ENCODE measurements at regions not wholly inside any gene's neighbourhood (a gene's known extent, or its start where the extent isn't known, plus 50 kb on each side); places are given as distances from the start of the nearest gene placed in this dataset.
"Not testable (repeated sequence)": the region's sequence is repeated elsewhere in the genome, so short reads cannot be mapped to it uniquely, and the experiment has no call there.

DNA sequence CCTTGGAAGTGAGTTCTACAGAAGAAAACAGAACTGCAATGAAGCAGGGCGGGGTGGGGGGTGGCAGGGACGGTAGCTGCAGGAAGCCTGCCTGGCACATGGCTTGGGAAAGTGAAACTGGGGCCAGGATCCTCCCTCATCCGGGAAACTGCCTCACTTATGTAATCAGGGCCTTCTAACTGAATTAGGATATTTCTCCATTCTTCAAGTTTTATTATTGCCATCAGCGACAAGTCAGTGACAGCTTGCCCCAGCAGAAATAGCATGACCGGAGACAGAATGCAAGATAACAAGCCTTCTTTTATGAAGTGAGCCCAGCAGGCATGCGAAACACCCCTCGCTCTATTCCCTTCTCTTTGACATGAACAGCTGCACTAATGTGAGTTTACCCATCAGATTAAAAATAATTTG is 77.5 kb upstream of the CACUL1 start:
- Histone ChIP-seq H2AFZ (ENCODE audit: low read length) (no peak overlapping the region), H3K79me2 (ENCODE audit: control insufficient read depth, insufficient read depth, low read length) (no peaks in the 10 kb centered on the region), H3K27ac (ENCODE audit: insufficient read depth, low read length) (no peak overlapping the region), H3K9ac (ENCODE audit: insufficient read depth, low read length) (no peak overlapping the region), H3K4me3 (replicated peaks in 1 of 4; ENCODE audit: control extremely low read depth in 1 of 4, insufficient read depth in 1 of 4, low read depth in 3 of 4, low read length in 4 of 4) (no peak overlapping the region), H3K4me2 (ENCODE audit: extremely low read depth, insufficient read depth, low read length) (no peak overlapping the region), H3K27me3 (ENCODE audit: control insufficient read depth, insufficient read depth, low read length) (no peaks in the 10 kb centered on the region), H3K36me3 (ENCODE audit: control insufficient read depth, insufficient read depth, low read length) (no peaks in the 10 kb centered on the region), H3K9me3 (ENCODE audit: control insufficient read depth, insufficient read depth, low read depth, low read length) (no peaks in the 10 kb centered on the region), H3K4me1 (ENCODE audit: control insufficient read depth, extremely low read depth, insufficient read depth, low read length) (no peaks in the 10 kb centered on the region), H4K20me1 (ENCODE audit: control insufficient read depth, extremely low read depth, insufficient read depth, low read length) (no peaks in the 10 kb centered on the region)
- peak; percentile 15 to 24 for DNase-seq (ENCODE audit: low read depth in 2 of 2)
- TF ChIP-seq, protein P1, sequence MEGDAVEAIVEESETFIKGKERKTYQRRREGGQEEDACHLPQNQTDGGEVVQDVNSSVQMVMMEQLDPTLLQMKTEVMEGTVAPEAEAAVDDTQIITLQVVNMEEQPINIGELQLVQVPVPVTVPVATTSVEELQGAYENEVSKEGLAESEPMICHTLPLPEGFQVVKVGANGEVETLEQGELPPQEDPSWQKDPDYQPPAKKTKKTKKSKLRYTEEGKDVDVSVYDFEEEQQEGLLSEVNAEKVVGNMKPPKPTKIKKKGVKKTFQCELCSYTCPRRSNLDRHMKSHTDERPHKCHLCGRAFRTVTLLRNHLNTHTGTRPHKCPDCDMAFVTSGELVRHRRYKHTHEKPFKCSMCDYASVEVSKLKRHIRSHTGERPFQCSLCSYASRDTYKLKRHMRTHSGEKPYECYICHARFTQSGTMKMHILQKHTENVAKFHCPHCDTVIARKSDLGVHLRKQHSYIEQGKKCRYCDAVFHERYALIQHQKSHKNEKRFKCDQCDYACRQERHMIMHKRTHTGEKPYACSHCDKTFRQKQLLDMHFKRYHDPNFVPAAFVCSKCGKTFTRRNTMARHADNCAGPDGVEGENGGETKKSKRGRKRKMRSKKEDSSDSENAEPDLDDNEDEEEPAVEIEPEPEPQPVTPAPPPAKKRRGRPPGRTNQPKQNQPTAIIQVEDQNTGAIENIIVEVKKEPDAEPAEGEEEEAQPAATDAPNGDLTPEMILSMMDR (conservative IDR thresholded peaks at IDR 0.05 in 1 of 2, IDR thresholded peaks at IDR 0.05 in 1 of 2; ENCODE audit: low read depth in 1 of 2, low read length in 2 of 2): no peak
- no peak for TF ChIP-seq EZH2 (IDR thresholded peaks at IDR 0.05; ENCODE audit: low read length, missing control alignments)

DNA sequence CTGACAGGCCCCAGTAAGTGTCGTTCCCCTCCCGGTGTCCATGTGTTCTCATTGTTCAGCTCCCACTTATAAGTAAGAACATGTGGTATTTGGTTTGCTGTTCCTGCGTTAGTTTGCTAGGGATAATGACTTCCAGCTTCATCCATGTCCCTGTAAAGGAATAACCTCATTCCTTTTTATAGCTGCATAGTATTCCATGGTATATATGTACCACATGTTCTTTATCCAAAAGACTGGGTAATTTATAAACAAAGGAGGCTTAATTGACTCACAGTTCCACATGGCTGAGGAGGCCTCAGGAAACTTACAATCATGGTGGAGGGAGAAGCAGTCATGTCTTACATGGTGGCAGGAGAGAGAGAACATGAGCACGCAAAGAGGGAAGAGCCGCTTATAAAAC is 79.6 kb upstream of the CACUL1 start:
- not testable (repeated sequence) for H2AFZ ChIP-seq (ENCODE audit: low read length); H3K36me3 ChIP-seq (ENCODE audit: control insufficient read depth, insufficient read depth, low read length); H3K27me3 ChIP-seq (ENCODE audit: control insufficient read depth, insufficient read depth, low read length); H3K79me2 ChIP-seq (ENCODE audit: control insufficient read depth, insufficient read depth, low read length); H3K4me1 ChIP-seq (ENCODE audit: control insufficient read depth, extremely low read depth, insufficient read depth, low read length); H3K27ac ChIP-seq (ENCODE audit: insufficient read depth, low read length); DNase-seq (ENCODE audit: low read depth in 2 of 2); H3K9me3 ChIP-seq (ENCODE audit: control insufficient read depth, insufficient read depth, low read depth, low read length); H3K4me3 ChIP-seq (replicated peaks in 1 of 4; ENCODE audit: control extremely low read depth in 1 of 4, insufficient read depth in 1 of 4, low read depth in 3 of 4, low read length in 4 of 4); H3K4me2 ChIP-seq (ENCODE audit: extremely low read depth, insufficient read depth, low read length); H4K20me1 ChIP-seq (ENCODE audit: control insufficient read depth, extremely low read depth, insufficient read depth, low read length); H3K9ac ChIP-seq (ENCODE audit: insufficient read depth, low read length)

DNA sequence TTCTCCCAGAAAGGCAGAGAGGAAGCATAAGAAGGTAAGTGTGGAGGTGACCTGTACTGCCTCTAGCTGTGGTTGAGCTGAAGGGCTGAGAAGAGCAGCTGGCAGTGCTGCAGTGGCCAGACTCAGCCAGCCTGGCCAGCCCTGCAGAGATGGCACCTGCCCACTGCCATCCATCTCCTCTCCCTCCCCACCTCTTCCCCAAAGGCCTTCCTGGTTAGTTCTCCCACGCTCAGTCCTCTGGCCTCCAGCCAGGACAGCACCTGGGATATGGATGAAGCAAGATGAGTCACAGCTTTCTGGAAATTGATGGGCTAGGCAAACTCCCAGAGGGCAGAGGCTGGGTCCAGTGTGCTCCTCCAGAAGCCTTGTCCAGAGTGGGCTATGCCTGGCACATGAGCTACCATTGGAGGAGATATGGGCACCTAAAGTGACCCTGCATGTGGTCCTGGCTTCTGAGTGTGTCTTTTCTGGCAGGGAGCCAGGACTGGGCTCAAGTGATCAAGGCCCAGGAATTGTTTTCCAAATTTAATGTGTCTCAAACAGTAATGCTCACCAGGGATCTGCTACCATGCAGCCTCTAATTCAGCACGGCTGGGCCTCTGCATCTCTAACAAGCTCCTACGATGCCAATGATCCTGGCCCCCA is 81.0 kb upstream of the CACUL1 start:
- no peak overlapping the region for H3K27ac ChIP-seq (ENCODE audit: insufficient read depth, low read length)
- TF ChIP-seq, protein P1 (conservative IDR thresholded peaks at IDR 0.05 in 1 of 2, IDR thresholded peaks at IDR 0.05 in 1 of 2; ENCODE audit: low read depth in 1 of 2, low read length in 2 of 2): no peak
- TF ChIP-seq EZH2 (IDR thresholded peaks at IDR 0.05; ENCODE audit: low read length, missing control alignments): no peak
- no peak overlapping the region for H3K4me3 ChIP-seq (replicated peaks in 1 of 4; ENCODE audit: control extremely low read depth in 1 of 4, insufficient read depth in 1 of 4, low read depth in 3 of 4, low read length in 4 of 4)
- H3K79me2 ChIP-seq (ENCODE audit: control insufficient read depth, insufficient read depth, low read length): no peaks in the 10 kb centered on the region
- no peaks in the 10 kb centered on the region for H3K4me1 ChIP-seq (ENCODE audit: control insufficient read depth, extremely low read depth, insufficient read depth, low read length)
- H2AFZ ChIP-seq (ENCODE audit: low read length): no peak overlapping the region
- DNase-seq (ENCODE audit: low read depth in 2 of 2): peak in 1 of 2 donors; percentile 57
- no peaks in the 10 kb centered on the region for H3K9me3 ChIP-seq (ENCODE audit: control insufficient read depth, insufficient read depth, low read depth, low read length)
- H3K36me3 ChIP-seq (ENCODE audit: control insufficient read depth, insufficient read depth, low read length): no peaks in the 10 kb centered on the region
- H3K27me3 ChIP-seq (ENCODE audit: control insufficient read depth, insufficient read depth, low read length): no peaks in the 10 kb centered on the region
- no peak overlapping the region for H3K9ac ChIP-seq (ENCODE audit: insufficient read depth, low read length)
- no peak overlapping the region for H3K4me2 ChIP-seq (ENCODE audit: extremely low read depth, insufficient read depth, low read length)
- H4K20me1 ChIP-seq (ENCODE audit: control insufficient read depth, extremely low read depth, insufficient read depth, low read length): no peaks in the 10 kb centered on the region

Measured in fibroblast of lung (primary cell).